ENCODE measurements at regions not wholly inside any gene's neighbourhood (a gene's known extent, or its start where the extent isn't known, plus 50 kb on each side); places are given as distances from the start of the nearest gene placed in this dataset.

DNA sequence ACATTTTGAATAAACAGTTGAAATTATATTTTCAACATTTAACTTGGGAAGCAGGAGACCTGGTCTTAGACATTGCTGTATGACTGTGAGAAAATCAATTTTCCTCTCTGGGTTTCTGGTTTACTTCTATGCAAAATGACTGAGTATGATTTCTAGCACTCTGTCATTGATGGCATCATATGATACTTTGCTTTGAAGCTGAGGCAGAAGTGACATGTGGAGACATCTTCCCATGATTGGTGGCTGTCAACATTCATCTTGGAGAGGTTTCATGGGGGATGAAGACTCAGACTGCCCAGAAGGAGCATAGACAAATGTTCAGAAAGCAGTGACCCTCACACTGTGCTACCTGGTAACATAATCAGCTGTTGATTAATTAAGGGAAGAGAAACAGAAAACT lies 477.9 kb downstream of the PDCD6IP start:
- DNase-seq (ENCODE audit: low read depth, low spot score) = no peak

DNA sequence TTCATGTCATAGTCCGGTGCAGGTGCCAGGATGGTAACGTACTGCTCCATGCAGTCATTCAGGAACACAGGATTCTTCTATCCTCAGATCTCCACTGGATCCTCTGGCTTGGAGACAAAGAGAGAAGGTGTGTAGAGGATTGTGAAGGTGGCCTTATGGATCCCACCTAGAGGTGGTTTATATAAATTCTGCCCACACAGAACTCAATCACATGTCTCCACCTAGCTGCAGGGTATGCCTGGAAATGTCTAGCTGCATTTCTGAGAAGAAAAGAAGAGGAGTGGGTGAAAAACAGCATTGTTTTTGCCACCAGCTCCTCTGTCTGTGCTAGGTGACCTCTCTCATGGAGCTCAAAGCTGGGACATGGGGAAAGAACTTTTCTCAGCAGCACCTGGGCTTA lies 478.7 kb downstream of the PDCD6IP start:
- no peak for DNase-seq (ENCODE audit: low read depth, low spot score)
- H3K4me3 ChIP-seq (ENCODE audit: low read depth, low read length) = no peak overlapping the region
- TF ChIP-seq, protein P1, sequence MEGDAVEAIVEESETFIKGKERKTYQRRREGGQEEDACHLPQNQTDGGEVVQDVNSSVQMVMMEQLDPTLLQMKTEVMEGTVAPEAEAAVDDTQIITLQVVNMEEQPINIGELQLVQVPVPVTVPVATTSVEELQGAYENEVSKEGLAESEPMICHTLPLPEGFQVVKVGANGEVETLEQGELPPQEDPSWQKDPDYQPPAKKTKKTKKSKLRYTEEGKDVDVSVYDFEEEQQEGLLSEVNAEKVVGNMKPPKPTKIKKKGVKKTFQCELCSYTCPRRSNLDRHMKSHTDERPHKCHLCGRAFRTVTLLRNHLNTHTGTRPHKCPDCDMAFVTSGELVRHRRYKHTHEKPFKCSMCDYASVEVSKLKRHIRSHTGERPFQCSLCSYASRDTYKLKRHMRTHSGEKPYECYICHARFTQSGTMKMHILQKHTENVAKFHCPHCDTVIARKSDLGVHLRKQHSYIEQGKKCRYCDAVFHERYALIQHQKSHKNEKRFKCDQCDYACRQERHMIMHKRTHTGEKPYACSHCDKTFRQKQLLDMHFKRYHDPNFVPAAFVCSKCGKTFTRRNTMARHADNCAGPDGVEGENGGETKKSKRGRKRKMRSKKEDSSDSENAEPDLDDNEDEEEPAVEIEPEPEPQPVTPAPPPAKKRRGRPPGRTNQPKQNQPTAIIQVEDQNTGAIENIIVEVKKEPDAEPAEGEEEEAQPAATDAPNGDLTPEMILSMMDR (IDR thresholded peaks at IDR 0.05; ENCODE audit: low read depth, low read length) = no peak
- in situ Hi-C loops (cut with HindIII; ENCODE audit: low sequenced_read_pairs) = no loop called here

More for the DNA sequence above, 477.9 kb downstream of the PDCD6IP start:
- H3K4me3 ChIP-seq (ENCODE audit: low read depth, low read length) = no peak overlapping the region
- TF ChIP-seq, protein P1 (IDR thresholded peaks at IDR 0.05; ENCODE audit: low read depth, low read length) = no peak
- in situ Hi-C loops (cut with HindIII; ENCODE audit: low sequenced_read_pairs) = no loop called here

DNA sequence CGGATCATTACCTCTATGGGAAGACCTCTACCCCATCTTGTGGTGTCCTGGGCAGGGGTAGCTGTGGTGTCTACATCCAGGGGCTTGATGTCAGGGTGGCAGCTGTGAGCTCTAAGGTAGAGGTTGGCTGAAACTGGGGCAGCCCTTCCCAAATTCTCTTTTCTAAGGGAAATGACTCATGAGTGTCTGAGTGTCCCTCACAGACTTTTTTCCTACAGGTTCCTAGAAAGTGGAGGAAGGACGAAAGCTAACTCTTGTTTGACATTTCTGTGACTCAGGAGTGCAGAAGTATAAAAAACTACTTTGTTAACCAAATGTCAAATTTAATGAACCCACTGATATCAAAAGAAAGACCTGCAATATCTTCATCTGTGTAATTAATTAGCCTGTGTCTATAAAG lies 481.5 kb downstream of the PDCD6IP start:
- TF ChIP-seq, protein P1 (IDR thresholded peaks at IDR 0.05; ENCODE audit: low read depth, low read length) = no peak
- in situ Hi-C loops (cut with HindIII; ENCODE audit: low sequenced_read_pairs) = no loop called here
- H3K4me3 ChIP-seq (ENCODE audit: low read depth, low read length) = no peak overlapping the region
- no peak for DNase-seq (ENCODE audit: low read depth, low spot score)

DNA sequence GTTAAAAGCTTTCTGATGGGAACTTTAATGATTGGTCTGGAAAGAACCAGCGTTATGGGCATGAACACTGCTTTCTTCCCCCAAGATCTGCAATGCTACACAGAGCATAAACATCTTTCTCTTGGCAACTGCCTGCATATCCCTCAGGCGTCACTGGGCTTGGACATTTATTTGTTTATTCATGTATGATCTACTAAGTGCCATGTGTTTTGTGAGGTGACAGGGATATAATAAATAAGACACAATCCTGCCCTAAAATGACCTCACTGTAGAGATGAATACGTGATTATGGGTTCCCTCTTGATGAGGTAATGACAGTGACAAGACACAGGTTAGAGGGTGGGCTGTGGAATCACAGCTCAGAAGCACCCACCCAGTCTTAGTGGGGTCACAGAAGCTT lies 485.3 kb downstream of the PDCD6IP start:
- in situ Hi-C loops (cut with HindIII; ENCODE audit: low sequenced_read_pairs) = no loop called here

DNA sequence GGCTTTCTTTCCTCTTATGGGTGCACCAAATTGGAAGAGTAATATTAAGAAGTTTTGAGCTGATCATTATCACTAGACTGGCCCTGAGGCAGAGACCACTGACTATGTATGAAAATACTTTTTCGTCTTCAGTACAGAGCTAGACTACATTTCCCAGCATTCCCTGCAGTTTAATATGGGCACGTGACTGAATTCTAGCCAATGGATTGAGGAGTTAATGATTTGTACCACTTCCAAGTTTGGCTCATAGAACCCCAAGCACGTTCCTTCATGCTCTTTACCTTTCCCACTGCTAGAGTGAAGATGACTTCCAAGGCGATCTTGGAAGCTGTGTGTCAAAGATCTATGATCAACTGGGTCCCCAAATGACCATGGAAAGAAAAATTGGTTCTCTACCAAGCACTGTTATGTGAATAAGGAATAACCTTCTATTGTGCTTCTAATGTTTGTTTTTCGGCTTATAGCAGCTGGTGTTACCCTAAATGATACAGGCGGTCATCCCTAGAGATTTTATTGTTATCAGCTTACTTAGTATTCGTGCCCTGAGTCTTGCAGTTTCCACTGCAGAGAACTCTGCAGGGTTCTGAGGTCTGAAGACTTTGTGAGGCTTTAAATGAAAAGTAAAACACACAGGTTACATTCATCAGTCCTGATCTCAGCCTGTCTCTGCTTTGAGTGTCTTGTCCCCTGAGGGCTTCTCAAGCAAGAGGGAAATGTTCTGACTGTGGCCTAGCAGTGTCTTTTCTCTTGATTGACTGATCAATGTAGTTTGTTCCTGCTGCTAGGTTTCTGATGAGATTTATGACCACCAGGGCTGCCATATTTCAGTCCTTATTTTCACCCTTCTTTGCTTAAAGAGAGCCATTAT lies 486.8 kb downstream of the PDCD6IP start:
- no peak overlapping the region for H3K4me3 ChIP-seq (ENCODE audit: low read depth, low read length)
- no peak for DNase-seq (ENCODE audit: low read depth, low spot score)
- TF ChIP-seq, protein P1 (IDR thresholded peaks at IDR 0.05; ENCODE audit: low read depth, low read length) = no peak
- in situ Hi-C loops (cut with HindIII; ENCODE audit: low sequenced_read_pairs) = no loop called here

More for the DNA sequence above, 485.3 kb downstream of the PDCD6IP start:
- TF ChIP-seq, protein P1 (IDR thresholded peaks at IDR 0.05; ENCODE audit: low read depth, low read length) = no peak
- no peak for DNase-seq (ENCODE audit: low read depth, low spot score)
- H3K4me3 ChIP-seq (ENCODE audit: low read depth, low read length) = no peak overlapping the region

DNA sequence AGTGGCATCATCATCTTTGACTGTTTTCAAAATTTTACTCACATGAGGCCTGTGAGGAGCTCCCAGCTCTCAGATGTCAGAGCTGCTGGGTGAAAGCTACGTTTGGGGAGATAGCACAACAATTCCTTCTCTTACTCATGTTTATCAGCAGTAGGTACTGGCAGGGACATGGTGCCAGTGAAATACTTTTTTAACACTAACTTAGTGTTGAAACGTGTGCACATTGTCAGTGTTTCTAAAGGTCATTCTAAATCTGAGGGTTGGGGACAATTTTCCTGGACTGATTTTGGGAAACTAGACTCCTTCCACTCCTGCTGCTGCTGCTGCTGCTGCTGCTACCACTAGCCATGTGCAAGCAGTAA lies 487.4 kb downstream of the PDCD6IP start:
- no peak for DNase-seq (ENCODE audit: low read depth, low spot score)
- in situ Hi-C loops (cut with HindIII; ENCODE audit: low sequenced_read_pairs) = no loop called here
- TF ChIP-seq, protein P1 (IDR thresholded peaks at IDR 0.05; ENCODE audit: low read depth, low read length) = no peak
- H3K4me3 ChIP-seq (ENCODE audit: low read depth, low read length) = no peak overlapping the region
